ENCODE measurements at regions not wholly inside any gene's neighbourhood (a gene's known extent, or its start where the extent isn't known, plus 50 kb on each side); places are given as distances from the start of the nearest gene placed in this dataset.
"Not testable (repeated sequence)": the region's sequence is repeated elsewhere in the genome, so short reads cannot be mapped to it uniquely, and the experiment has no call there.

DNA sequence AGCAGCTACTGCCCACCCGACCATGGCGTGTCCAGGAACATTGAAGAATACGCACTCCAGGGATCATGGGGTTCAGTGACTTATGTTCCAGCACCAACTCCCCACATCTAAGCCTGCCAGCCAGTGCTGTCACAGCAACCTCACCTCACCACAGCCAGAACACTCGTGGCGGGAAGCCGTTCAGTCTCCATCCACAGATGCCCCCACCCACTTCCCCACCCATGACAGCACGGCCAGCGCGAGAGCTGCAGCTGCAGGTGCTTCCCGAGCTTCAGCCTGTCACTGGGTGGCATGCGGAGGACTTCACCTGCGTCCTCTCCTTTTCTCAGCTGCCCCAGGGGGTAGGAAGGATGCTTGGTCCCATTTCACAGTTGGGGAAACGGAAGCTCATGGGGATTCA lies 50.3 kb downstream of the RBFOX3 start:
- no peak for DNase-seq (ENCODE audit: low read depth in 2 of 2)

DNA sequence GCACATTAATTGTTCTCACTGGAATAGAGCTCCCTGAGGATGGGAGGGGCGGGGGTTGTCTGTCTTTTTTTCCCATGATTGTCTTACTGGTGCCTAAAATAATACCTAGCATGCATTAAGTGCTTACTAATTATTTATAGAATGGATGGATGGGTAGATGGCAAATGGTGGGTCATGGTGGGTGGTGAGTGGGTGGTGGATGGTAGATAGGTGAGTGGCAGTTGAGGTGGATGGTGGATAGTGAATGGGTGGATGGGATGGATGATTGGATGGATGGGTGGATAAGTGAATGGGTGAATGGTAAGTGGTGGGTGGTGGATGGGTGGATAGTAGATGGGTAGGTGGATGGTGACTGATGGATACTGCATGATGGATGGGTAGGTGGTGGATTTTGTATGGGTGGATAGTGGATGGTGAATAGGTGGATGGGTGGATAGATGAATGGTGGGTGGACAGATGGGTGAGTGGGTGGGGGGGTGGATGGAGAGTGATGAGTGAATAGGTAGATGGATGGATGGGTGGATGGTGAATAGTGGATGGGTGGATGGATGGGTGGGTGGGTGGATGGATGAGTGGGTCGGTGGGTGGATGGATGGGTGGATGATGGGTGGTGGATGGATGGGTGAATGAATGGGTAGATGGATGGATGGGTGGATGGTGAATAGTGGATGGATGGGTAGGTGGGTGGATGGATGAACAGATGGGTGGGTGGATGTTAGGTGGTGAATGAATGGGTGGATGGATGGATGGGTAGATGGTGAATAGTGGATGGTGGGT lies 51.6 kb downstream of the RBFOX3 start:
- no peak for DNase-seq (ENCODE audit: low read depth in 2 of 2)

DNA sequence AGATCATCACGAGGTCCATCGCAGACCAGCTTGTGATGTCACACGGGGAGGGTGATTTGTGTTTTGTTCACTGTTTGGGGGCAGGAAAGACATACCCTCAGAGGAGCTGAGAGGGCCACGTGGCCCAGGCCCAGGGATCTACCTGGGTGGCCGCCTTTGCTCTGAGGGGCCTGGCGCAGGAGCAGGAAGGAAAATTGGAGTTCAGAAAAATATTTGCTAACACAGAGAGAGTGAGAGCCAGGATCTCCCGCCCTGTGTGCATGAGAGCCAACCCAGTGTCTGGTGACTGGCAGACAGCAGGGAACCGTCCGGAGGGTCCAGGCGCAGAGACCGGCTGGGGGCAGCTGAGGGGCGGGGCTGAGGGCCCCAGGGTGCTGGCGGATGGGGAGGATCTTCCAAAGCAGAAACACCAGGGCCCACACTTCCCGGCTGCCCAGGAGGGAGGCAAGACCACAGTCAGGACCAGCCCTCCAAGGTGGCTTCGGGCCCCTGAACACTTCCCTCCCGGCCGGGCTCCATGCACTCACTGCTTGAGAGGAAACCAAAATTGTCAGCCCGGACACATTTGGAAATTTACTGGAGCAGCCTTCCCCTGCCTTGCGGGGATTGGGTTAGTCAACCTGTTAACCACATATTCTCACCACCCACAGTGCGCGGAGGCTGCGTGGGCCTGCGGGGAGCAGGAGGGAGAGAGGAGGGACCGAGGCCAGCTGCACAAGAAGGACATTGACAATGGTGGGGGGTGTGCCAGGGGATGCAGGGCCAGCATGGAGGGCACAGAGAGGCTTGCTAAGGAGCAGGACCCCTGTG lies 52.6 kb downstream of the RBFOX3 start:
- no peak for DNase-seq (ENCODE audit: low read depth in 2 of 2)

DNA sequence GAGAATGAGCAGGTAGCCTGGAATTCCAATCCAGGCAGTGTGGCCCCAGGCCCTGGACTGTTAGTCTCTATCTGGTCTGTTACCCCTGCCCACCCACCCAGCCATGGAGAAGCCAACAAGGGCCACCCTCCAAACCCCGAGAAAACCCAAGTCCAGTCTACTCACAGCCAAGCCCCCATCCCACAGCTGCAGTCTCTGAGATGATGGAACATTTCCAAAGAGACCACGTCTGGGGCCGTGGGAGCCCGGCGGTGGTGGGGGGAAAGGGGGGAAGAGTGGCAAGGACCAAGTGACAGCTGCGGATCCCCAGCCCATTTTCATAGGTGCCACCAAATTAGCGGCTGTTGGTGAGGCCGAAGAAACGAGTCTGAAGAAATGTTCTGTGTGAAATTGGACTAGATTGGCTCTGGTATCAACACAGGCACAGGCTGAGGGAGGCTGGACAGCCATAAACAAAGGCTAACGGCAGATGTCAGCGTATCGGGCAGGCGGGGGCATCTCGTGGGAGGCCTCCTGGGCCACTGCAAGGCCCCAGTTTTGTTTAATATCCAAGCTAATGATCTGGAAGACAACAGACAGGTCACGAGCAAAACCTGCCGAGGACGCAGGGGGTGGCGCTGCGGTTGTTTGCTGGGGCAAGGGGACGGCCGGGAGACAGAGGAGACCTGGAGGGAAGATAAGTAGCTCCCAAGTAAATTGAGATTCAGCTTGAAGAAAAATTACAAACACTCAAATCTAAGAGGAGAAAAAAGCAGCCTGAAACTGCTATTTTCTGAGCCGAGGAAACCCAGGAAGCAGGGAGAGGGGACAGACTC lies 53.4 kb downstream of the RBFOX3 start:
- DNase-seq (ENCODE audit: low read depth in 2 of 2) = no peak

DNA sequence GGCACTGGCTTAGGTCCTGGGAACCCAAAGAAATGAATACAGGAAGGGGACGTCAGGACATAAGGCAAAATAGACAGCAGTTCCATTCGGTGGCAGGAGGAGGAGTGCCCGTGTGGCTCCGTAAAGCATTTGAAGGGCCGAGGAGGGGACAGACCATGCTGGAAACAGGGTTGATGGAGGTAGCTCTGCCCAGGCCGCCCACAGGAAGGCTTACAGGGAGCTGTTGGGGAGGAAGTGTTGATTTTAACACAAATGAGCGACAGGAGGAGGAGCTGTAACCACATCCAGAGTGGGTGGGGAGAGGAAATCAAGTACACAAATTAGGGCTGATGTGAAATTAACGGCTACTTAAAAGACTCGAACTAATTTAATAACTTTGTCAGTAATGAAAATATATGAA lies 54.6 kb downstream of the RBFOX3 start:
- no peak for DNase-seq (ENCODE audit: low read depth in 2 of 2)

DNA sequence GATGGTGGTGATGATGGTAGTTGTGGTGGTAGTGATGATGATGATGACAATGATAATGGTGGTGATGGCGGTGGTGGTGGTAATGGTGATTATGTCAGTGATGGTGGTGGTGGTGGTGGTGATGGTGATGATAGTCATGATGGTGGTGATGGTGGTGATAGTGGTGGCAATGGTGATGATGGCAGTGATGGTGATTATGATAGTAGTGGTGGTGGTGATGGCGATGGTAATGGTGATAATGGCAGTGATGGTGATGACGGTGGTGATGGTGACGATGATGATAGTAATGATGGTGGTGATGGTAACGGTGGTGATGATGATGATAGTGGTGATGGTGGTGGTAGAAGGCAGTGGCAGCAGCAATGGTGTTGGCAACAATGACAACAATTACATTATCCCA lies 55.3 kb downstream of the RBFOX3 start:
- no peak for DNase-seq (ENCODE audit: low read depth in 2 of 2)

DNA sequence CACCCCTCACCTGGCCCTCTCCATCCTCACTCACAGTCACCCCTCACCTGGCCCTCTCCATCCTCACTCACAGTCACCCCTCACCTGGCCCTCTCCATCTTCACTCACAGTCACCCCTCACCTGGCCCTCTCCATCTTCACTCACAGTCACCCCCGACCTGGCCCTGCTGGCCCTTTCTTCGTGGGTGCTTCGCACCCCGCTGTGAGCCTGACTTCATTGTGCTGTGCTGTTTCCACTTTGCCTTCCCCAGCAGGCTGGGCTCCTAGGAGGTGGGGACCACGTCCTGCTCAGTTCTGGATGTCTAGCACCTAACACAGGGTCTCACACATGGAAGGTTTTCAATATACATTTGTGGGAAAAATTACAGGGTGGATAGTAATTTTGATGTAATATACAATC lies 56.5 kb downstream of the RBFOX3 start:
- not testable (repeated sequence) for DNase-seq (ENCODE audit: low read depth in 2 of 2)

DNA sequence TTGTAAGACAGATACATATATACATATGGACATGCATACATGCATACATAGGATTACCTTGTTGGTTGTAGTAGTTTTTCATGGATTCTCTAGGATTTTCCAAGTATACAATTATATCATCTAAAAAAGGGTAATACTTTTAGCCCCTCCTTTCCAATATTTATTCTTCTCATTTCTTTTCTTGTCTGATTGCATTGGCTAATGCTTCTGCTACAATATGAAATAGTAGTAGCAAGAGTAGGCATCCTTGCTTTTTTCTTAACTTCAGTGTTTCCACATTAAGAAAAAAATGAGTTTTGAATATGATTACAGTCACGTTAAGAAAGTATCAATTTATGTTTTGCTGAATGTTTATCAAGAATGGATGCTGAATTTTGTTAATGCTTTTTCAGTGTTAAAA lies 58.0 kb downstream of the RBFOX3 start:
- DNase-seq (ENCODE audit: low read depth in 2 of 2) = no peak

DNA sequence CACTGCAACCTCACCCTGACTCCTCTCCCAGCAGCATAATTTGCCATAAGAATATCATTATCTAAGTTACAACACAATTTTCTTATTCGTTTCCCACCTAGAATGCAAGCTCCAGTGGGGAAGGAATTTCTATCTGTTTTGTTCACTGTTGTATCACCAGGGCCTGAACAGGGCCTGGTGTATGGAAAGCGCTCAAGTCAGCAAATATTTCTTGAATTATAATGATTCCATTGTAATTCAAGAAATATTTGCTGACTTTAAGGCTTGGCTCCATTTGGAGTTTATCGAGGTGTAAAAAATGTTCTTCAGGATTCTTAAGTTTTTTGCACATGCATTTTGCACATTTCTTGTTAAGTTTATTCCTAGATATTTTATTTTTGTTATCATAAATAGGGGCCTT lies 58.4 kb downstream of the RBFOX3 start:
- no peak for DNase-seq (ENCODE audit: low read depth in 2 of 2)

DNA sequence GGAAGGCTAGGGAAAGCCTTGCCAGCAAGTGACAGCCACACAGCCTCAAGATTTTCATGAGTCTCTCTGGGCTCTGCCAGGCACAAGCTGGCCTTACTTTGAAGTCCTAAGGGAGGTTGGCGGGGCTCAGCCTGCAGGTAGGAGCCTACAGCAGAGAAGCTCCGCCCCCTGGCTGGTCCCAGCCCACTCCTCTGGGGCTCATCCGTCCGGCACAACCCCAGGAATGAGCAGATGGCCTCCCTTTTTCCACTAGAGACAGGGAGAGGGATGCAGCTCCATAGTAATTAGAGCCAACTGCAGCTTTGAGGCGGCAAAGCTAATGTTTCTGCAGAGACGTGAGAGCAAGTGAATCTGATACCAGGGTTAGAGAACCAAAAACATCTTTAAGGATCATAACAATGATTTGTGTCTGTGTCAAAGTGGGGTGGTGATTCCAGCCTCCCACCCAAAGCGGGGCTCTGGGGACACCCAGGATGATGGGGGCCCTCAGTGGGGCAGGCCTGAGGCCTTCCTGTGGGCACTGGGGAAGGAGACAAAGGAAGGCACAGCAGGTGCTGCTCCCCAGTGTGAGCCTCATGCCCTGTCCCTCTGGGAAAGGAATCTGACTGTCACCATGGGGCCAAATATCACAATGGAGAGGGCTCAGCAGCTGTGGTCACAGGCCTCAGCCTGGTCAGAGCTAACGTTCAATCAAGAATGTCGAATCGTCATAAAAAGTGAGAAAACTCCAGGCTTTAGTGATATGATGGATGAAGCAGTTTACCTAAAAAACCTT lies 61.5 kb downstream of the RBFOX3 start:
- no peak for DNase-seq (ENCODE audit: low read depth in 2 of 2)

DNA sequence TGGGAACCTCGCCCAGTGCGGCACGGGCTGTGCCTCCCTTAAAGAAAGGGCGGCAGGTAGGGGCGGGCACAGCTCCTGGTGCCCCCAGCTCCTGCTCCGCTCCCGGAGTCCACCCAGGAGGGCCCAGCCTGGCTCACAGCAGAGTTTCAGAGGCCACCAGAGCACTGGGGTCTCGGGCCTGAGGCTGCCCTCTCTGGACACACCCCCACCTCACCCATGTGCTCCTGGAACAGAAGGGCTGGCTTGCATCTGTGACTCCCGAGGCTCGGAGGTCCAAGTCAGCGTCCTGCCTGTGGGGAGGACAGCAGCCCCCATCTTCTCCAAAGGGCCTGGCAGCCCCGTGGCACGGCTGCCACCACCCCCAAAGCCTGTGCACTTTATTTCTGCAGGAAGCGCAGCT lies 62.7 kb downstream of the RBFOX3 start:
- no peak for DNase-seq (ENCODE audit: low read depth in 2 of 2)

DNA sequence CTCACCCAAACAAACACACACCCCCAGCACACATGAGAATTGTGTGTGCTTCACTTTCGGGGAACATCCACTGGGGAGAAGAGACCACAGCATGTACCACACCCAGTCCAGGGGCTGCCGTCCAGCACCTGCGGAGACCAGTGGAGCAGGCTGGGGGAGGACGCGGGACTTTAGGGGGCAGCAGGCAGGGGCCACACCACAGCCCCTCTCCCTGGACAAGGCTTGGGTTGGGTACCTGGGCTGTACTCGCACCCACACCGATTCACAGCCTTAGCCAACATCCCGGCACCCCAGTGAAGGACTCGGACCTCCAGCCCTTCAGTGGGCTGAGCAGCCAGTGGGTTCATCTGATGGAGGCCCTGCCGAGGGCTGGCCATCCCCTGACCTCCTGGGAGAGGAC lies 63.3 kb downstream of the RBFOX3 start:
- DNase-seq (ENCODE audit: low read depth in 2 of 2) = no peak

DNA sequence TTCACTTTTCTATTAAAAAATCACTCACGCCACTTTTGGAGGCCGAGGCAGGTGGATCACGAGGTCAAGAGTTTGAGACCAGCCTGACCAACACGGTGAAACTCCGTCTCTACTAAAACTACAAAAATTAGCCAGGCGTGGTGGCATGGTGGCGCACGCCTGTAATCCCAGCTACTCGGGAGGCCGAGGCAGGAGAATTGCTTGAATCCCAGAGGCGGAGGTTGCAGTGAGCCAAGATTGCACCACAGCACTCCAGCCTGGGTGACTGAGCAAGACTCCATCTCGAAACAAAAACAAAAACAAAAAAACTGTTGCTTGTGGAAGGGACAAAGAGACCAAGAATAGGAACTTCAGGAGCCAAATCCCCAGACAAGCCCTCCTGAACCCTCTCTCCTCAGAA lies 63.7 kb downstream of the RBFOX3 start:
- DNase-seq (ENCODE audit: low read depth in 2 of 2) = not testable (repeated sequence)

DNA sequence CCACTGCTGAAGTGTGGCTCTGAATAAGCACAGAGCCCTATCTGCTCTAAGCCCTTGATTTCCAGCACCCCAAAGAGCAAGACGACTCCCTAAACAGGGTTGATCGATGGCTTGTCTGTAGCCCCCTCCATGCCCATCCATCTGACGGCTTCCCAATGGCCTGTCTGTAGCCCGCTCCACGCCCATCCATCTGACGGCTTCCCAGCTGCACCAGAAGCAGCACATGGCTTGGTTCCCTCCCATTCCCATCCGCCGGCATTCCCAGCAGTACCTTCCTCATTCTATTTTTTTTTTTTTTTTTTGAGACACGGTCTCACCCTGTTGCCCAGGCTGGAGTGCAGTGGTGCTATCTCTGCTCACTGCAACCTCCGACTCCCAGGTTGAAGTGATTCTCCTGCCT lies 64.5 kb downstream of the RBFOX3 start:
- no peak for DNase-seq (ENCODE audit: low read depth in 2 of 2)

DNA sequence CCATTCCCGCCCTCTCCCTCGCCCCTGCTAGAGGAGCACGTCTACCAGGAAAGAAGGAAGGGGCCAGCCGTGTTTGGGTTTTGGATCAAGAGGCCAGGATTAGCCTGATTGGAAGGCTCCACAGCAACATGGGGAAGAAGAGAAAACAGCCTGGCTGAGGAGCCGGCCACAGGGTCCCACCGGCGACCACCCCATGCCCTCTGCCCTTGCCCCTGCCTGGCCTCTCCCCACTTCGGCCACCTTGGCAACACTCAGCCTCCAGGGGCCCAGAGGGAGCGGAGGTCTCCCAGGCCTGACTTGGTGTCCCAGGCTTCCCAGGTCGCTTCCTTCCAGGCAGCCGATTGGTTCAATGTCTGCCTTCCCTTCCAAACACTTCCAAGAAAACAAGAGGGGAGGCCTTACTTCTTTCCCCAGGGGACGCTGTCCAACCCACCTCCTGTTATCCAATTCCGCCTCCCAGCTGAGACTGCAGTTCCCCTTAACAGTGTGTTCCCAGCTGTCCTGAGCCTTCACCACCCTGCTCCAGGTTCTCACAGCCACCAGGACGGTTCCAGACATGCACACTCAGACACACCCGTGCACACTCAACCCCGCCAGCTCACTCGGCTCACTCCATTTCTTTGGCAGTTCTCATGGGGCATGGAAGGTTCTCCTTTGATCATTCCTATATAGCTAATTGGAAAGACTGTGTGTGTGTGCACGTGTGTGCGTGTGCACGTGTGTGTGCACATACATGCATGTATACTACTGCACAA lies 65.4 kb downstream of the RBFOX3 start:
- no peak for DNase-seq (ENCODE audit: low read depth in 2 of 2)

DNA sequence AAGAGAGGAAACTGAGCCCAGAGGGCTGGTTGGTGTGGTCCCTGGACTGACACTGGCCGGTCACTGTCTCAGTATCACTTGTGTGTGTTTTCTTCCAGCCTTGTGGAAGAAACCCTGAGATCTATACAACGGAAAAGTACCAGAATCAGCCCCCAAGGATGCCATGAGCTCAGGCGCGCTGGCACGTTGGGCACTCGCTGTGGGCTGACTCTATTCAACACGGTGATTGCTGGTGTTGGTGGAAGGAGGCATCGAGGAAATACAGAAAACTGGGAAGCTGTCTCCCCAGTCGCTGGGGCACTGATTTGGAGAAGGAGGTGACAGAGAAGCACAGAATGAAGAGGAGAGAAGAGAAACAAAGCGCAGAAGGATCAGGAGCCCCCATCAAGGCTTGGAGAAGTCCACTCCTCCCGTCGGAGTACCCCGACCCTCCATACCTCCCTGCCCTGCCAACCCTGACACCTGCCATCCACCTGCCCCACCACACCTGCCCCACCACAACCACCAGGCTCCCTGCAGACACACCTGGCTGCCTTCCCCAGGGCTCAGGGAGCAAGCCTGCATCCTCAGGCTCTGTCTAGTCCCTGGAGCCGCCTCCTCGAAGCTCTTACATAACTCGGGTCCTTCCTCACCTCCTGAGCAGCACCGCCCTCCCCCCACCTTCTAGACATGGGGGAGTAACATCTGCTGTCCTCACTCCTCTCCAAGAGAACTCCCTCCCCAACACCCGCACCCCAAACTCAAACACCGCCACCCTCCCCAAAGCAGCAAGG lies 66.5 kb downstream of the RBFOX3 start:
- DNase-seq (ENCODE audit: low read depth in 2 of 2) = no peak

DNA sequence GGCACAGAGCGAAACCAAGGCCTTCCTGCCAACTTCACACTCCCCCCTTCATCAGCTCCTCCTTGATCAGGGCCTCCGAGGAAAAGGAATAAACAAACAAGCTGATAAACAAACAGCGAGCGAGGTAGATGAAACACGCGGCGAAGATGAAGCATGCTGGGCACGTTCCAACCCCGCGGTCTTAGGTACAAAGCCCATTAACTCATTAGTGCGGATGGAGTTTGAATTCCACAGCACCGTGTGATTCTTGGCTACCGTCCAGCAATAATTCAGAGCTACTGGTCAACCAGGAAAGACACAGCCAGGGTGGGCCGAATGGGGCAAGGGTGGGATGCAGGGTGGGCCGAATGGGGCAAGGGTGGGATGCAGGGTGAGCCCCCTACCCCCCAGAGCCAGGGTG lies 67.3 kb downstream of the RBFOX3 start:
- no peak for DNase-seq (ENCODE audit: low read depth in 2 of 2)

DNA sequence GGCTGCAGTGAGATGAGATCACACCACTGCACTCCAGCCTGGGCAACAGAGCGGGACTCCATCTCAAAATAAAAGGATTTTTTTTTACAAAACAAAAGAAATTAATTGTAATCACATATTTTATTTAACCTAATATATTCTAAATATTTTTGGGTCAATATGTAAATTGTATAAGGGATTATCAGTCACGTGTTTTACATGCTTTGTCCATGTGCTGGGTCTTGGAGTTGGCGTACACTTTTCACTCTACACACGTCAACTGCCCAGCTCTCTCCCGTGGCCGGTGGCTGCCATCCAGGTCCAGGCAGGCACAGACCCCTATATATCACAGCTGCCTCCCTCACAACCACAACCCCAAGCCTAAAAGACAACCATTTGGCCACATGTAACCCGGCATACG lies 68.1 kb downstream of the RBFOX3 start:
- no peak for DNase-seq (ENCODE audit: low read depth in 2 of 2)

DNA sequence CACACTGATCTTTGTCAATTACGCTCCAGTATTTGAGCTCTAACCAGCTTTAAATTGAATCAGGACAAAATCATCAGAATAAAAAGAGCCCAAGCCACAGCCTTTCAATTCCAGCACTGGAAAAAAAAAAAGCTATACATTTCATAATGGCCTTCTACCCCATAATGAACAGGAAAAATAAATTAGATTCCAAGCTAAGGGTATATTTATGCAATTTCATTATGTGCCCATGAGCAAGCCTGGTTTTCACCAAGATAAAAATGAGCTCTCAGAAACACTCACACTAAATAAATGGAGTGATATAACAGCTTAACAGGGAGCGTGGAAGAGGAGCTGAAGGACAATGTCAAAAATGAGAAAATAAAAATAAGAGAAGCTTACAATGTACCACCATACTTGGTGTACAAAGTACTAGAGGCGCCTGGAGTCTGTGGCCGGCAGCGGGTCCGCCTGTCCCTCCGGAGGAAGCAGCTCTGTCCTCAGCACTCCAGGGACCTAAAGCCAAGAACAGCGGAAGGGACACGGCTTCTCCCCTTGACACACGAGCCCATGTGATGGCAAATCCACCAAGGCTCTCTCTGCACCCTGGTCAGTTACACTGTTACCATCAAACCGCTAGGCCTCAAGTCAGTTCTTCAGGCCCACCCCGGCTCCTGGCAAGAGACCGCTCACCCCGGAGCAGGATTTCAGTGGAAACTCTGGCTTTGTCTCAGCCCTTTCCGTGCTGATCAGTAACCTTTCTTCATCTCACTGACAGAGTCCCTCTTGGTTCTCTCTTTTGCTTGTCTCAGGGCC lies 69.6 kb downstream of the RBFOX3 start:
- no peak for DNase-seq (ENCODE audit: low read depth in 2 of 2)
